Neural crest cell (in vitro differentiated cells): ENCODE measurements at regions not wholly inside any gene's neighbourhood (a gene's known extent, or its start where the extent isn't known, plus 50 kb on each side); places are given as distances from the start of the nearest gene placed in this dataset.

ENCODE experiments used
- DNase-seq: peaks from one replicate; pipeline ENCODE4 v3.0.0; 2021; ENCODE audit warnings: low read depth, mixed read lengths, low spot score
- H3K27ac Mint-ChIP-seq: one replicate; pipeline ENCODE4 v1.8.0; 2021; ENCODE audit warnings: mild to moderate bottlenecking, mixed read lengths; ENCODE audit not compliant: unreplicated experiment
- H3K27me3 Mint-ChIP-seq: 2 replicates; pipeline ENCODE4 v1.8.0; 2021; ENCODE audit warnings: low read depth, mild to moderate bottlenecking, mixed read lengths
- H3K36me3 Mint-ChIP-seq: 2 replicates; pipeline ENCODE4 v1.8.0; 2021; ENCODE audit warnings: low read depth, mild to moderate bottlenecking, mixed read lengths
- H3K4me1 Mint-ChIP-seq: 2 replicates; pipeline ENCODE4 v1.8.0; 2021; ENCODE audit warnings: mixed read lengths
- H3K4me3 Mint-ChIP-seq: one replicate; pipeline ENCODE4 v1.8.0; 2021; ENCODE audit warnings: mild to moderate bottlenecking, mixed read lengths
- H3K9me3 Mint-ChIP-seq: 2 replicates; pipeline ENCODE4 v1.8.0; 2021; ENCODE audit warnings: mixed read lengths
- CTCF ChIP-seq: fragments of 200-600 bp; sonication (generic); conservative IDR thresholded peaks from 2 replicates; pipeline ENCODE4 v1.5.0; 2021; ENCODE audit warnings: antibody characterized with exemption, mild to moderate bottlenecking

GRCh38 chr18:47558110-47558750 is 306.8 kb upstream of the SKOR2 start:
- H3K4me3 Mint-ChIP-seq, result no peak overlapping the region
- H3K27ac Mint-ChIP-seq, result no peak overlapping the region
- peaks cover 38% of the 10 kb centered on the region for H3K27me3 Mint-ChIP-seq
- no peak for TF ChIP-seq CTCF
- no peaks in the 10 kb centered on the region for H3K36me3 Mint-ChIP-seq
- peaks cover 15% of the 10 kb centered on the region for H3K4me1 Mint-ChIP-seq
- H3K9me3 Mint-ChIP-seq, result no peaks in the 10 kb centered on the region
- no peak for DNase-seq

- H3K27ac Mint-ChIP-seq, result no peak overlapping the region
- peaks cover 15% of the 10 kb centered on the region for H3K4me1 Mint-ChIP-seq
- H3K4me3 Mint-ChIP-seq, result no peak overlapping the region
- no peak for DNase-seq
- TF ChIP-seq CTCF, result no peak
- peaks cover 33% of the 10 kb centered on the region for H3K27me3 Mint-ChIP-seq
- no peaks in the 10 kb centered on the region for H3K36me3 Mint-ChIP-seq
- no peaks in the 10 kb centered on the region for H3K9me3 Mint-ChIP-seq
Measured at GRCh38 chr18:47557160-47557559, 305.7 kb upstream of the SKOR2 start.

DNA sequence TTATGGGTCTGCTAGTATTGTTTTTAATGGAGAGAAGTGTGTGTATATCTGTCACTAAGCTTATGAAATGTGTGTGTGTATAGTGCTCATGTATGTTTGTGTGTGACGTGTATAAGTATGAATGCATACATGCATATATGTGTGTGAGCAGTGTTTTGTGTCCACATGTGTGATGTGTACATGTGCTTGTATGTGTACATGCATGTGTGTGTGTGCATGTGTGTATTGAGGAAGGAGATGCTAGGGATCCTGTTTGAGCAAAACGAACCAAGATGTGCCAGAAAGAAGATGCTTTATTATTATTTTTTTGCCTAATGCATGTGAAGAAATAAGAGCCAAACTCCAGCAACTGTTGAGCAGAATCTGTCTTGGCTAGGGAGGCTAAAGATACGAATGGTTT is 301.3 kb upstream of the SKOR2 start:
- Mint-ChIP-seq H3K9me3 (no peaks in the 10 kb centered on the region), H3K4me3 (no peak overlapping the region)
- no peak for TF ChIP-seq CTCF

DNA sequence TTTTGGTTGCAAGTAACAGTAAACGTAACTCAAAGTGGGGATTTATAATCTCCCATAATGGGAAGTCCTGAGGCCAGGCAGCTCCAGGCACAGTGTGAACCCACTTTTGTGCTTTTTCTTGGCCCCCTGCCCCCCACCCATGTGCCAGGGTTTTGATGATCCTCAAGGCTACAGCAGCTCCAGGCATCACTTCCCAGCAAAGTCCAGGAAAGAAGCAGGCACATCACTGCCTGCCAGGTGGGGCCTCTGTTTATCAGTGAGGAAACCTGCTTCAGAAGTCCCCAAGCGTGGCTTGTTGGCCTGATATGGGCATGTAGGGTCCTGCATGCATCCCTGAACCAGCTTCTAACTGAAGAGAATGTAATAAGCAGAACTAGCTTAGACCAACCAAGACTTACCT is 299.2 kb upstream of the SKOR2 start:
- Mint-ChIP-seq H3K4me3 (no peak overlapping the region), H3K27ac (no peak overlapping the region), H3K36me3 (no peaks in the 10 kb centered on the region), H3K27me3 (peaks cover 22% of the 10 kb centered on the region), H3K9me3 (no peaks in the 10 kb centered on the region), H3K4me1 (no peaks in the 10 kb centered on the region)
- TF ChIP-seq CTCF, result no peak
- no peak for DNase-seq

More for the DNA sequence above, 301.3 kb upstream of the SKOR2 start:
- Mint-ChIP-seq H3K27me3 (peaks cover 10% of the 10 kb centered on the region), H3K27ac (no peak overlapping the region), H3K4me1 (no peaks in the 10 kb centered on the region), H3K36me3 (no peaks in the 10 kb centered on the region)
- DNase-seq, result no peak

DNA sequence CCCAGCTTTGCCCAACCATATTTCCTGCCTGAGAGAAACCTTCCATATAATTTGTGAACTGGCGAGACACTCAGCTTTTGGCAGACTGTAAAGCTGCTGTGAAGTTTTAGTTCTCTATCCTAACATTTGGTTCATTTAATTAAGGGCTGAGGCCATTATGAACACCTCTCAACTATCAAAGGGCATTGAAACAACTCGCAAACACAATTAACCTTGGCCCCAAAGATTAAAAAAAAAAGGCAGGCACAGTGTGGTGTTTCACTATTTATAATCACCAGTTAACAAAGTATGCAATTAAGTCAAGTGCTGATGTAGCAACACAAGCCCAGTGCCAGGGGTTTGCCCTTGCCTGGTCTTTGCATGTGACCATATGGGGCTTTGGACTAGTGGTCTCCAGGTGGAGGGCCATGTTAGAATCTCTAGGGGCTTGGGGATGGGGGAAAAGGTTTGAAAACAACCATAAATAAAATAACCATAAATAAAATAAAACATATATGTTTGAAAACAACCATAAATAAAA is 297.6 kb upstream of the SKOR2 start:
- Mint-ChIP-seq H3K27me3 (peaks cover 34% of the 10 kb centered on the region), H3K4me3 (no peak overlapping the region), H3K4me1 (no peaks in the 10 kb centered on the region), H3K9me3 (no peaks in the 10 kb centered on the region), H3K27ac (no peak overlapping the region), H3K36me3 (no peaks in the 10 kb centered on the region)
- no peak for DNase-seq
- no peak for TF ChIP-seq CTCF
